GM23338 (cell line): ENCODE measurements at regions not wholly inside any gene's neighbourhood (a gene's known extent, or its start where the extent isn't known, plus 50 kb on each side); places are given as distances from the start of the nearest gene placed in this dataset.

Source experiments
- ATAC-seq: fragments of 200-7000 bp; cut with Tn5 transposase; 3 replicates; pipeline ENCODE4 v1.9.1; 2020
- DNase-seq: peaks from one replicate; pipeline ENCODE4 v3.0.0-alpha.2; 2015; ENCODE audit warnings: low spot score
- H2AFZ ChIP-seq: fragments of 200-600 bp; sonication (generic); 2 replicates; pipeline ENCODE4 v1.8.0; 2016; ENCODE audit warnings: antibody characterized with exemption, mild to moderate bottlenecking, moderate library complexity
- H3F3A ChIP-seq: fragments of 200-600 bp; sonication (generic); replicated peaks from 2 replicates; pipeline ENCODE4 v1.8.0; 2017; ENCODE audit warnings: antibody characterized with exemption, mixed run types, low read depth
- H3K27ac ChIP-seq: fragments of 200-600 bp; sonication (generic); 2 replicates; pipeline ENCODE4 v1.6.1; 2016; ENCODE audit warnings: low read depth
- H3K27me3 ChIP-seq: fragments of 200-600 bp; sonication (generic); 2 replicates; pipeline ENCODE4 v1.8.0; 2016; ENCODE audit warnings: mild to moderate bottlenecking, mixed run types, moderate library complexity; ENCODE audit not compliant: insufficient read depth
- H3K36me3 ChIP-seq: fragments of 200-600 bp; sonication (generic); 2 replicates; pipeline ENCODE4 v1.8.0; 2016; ENCODE audit warnings: mild to moderate bottlenecking; ENCODE audit not compliant: insufficient read depth
- H3K4me1 ChIP-seq: fragments of 200-600 bp; sonication (generic); 2 replicates; pipeline ENCODE4 v1.8.0; 2016; ENCODE audit warnings: mild to moderate bottlenecking, moderate library complexity; ENCODE audit not compliant: insufficient read depth
- H3K4me2 ChIP-seq: fragments of 200-600 bp; sonication (generic); 2 replicates; pipeline ENCODE4 v1.7.1; 2017; ENCODE audit warnings: mixed run types
- H3K4me3 ChIP-seq: fragments of 200-600 bp; sonication (generic); 2 replicates; pipeline ENCODE4 v1.6.1; 2016; ENCODE audit warnings: mixed run types
- H3K79me2 ChIP-seq: fragments of 200-600 bp; sonication (generic); replicated peaks from 2 replicates; pipeline ENCODE4 v1.8.0; 2017; ENCODE audit warnings: mild to moderate bottlenecking; ENCODE audit not compliant: insufficient read depth
- H3K9me2 ChIP-seq: fragments of 200-600 bp; sonication (generic); 2 replicates; pipeline ENCODE4 v1.8.0; 2017; ENCODE audit not compliant: insufficient read depth
- H4K20me1 ChIP-seq: fragments of 200-600 bp; sonication (generic); replicated peaks from 2 replicates; pipeline ENCODE4 v1.8.0; 2017; ENCODE audit warnings: mild to moderate bottlenecking; ENCODE audit not compliant: insufficient read depth
- H3K27ac Mint-ChIP-seq: 2 replicates; pipeline ENCODE4 v1.8.0; 2020; ENCODE audit warnings: inconsistent platforms, mild to moderate bottlenecking, moderate library complexity, mixed read lengths
- H3K27me3 Mint-ChIP-seq: 3 replicates; pipeline ENCODE4 v1.8.0; 2022; ENCODE audit warnings: low read depth, mild to moderate bottlenecking, moderate library complexity, mixed read lengths, inconsistent platforms; ENCODE audit not compliant: insufficient read depth, poor library complexity
- H3K36me3 Mint-ChIP-seq: 3 replicates; pipeline ENCODE4 v1.8.0; 2021; ENCODE audit warnings: low read depth, mild to moderate bottlenecking, inconsistent platforms, moderate library complexity, mixed read lengths
- H3K4me1 Mint-ChIP-seq: 3 replicates; pipeline ENCODE4 v1.8.0; 2020; ENCODE audit warnings: mild to moderate bottlenecking, inconsistent platforms, mixed read lengths
- H3K4me3 Mint-ChIP-seq: 3 replicates; pipeline ENCODE4 v1.8.0; 2021; ENCODE audit warnings: moderate library complexity, mild to moderate bottlenecking, inconsistent platforms, mixed read lengths
- H3K9me3 Mint-ChIP-seq: 3 replicates; pipeline ENCODE4 v1.8.0; 2020; ENCODE audit warnings: moderate library complexity, mild to moderate bottlenecking, inconsistent platforms, mixed read lengths
- CREB1 ChIP-seq: fragments of 250-450 bp; sonication (Bioruptor Pico); IDR thresholded peaks from 2 replicates; pipeline ENCODE4 v1.5.0; 2020; ENCODE audit warnings: low read depth, mild to moderate bottlenecking, moderate library complexity
- EZH2phosphoT487 ChIP-seq: fragments of 200-600 bp; sonication (generic); IDR thresholded peaks from one replicate; pipeline ENCODE4 v1.8.1; 2018; ENCODE audit warnings: antibody characterized with exemption; ENCODE audit not compliant: unreplicated experiment
- JUNB ChIP-seq: IDR thresholded peaks from one replicate; pipeline ENCODE4 v1.6.1; 2016; ENCODE audit warnings: antibody characterized with exemption; ENCODE audit not compliant: unreplicated experiment
- NANOG ChIP-seq: IDR thresholded peaks from 2 replicates; pipeline ENCODE4 v1.6.1; 2016; ENCODE audit warnings: antibody characterized with exemption, borderline replicate concordance
- POLR2AphosphoS5 ChIP-seq: IDR thresholded peaks from 2 replicates; pipeline ENCODE4 v1.6.1; 2016; ENCODE audit warnings: antibody characterized with exemption, low read depth
- TF ChIP-seq, protein P1 (sequence below): fragments of 250-450 bp; sonication (Bioruptor Pico); IDR thresholded peaks from 2 replicates; pipeline ENCODE4 v1.5.0; 2020; ENCODE audit warnings: mild to moderate bottlenecking, moderate library complexity
- TF ChIP-seq, protein P2 (sequence below), 2 experiments: fragments of 200-600 bp in 1 of 2; sonication (generic) in 1 of 2; conservative IDR thresholded peaks; 2 replicates each; pipeline versions ENCODE4 v1.5.1 to v1.6.1; 2016 to 2017; ENCODE audit warnings: antibody characterized with exemption in 2 of 2, low read depth in 2 of 2, mild to moderate bottlenecking in 2 of 2, moderate library complexity in 1 of 2

DNA sequence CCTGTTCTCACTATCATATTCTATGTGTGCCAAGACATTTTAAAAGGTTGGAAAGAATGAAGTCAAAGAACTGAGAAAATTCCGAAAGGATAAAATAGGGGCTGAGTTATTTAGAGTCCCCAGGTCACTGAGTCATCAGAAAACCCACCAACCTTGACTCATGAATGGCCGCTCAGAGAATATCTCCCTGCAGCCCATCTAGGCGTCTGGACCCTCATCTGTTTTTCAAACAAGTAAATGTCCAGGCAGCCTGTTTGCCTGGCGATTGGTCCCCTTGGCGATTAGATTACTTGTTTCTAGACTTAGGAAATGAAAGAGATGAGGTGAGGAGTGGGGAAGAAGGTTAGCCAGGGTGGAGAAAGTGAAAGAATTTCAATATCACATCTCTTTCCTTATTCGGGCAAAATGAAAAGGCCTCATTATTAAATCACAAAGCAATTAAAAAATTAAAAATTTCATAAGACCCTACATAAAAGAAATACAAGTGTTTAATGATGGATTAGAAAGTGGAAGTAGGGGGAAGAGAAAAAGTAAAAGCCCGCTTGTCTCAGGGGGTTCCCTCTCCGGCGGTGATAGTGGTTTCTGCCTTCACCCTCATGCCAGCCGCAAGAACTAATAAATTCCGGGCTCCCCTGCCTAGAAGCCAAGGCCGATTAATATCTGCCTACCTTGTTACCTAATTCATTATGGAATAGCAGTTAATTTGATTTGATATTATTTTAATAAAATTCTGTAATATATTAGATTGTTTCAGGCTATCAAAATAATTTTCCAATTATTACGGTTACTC is 415.9 kb downstream of the BCL11B start:
- Histone ChIP-seq H3K4me3 (no peak overlapping the region), H3K27me3 (no peaks in the 10 kb centered on the region), H3K4me2 (no peak overlapping the region), H4K20me1 (no peaks in the 10 kb centered on the region), H3K79me2 (no peaks in the 10 kb centered on the region), H3K9me2 (0 out of 2 replicates have a peak, but pooled peaks cover 3% of the 10 kb centered on the region), H2AFZ (no peak overlapping the region), H3K4me1 (no peaks in the 10 kb centered on the region), H3K27ac (no peak overlapping the region), H3F3A (no peaks in the 10 kb centered on the region), H3K36me3 (no peaks in the 10 kb centered on the region; the same call in 1 of the 2 replicates)
- DNase-seq = no peak
- Mint-ChIP-seq H3K27ac (no peak overlapping the region), H3K4me1 (peaks cover 10% of the 10 kb centered on the region), H3K4me3 (no peak overlapping the region), H3K9me3 (0 out of 3 replicates have a peak, but pooled peaks cover 3% of the 10 kb centered on the region), H3K36me3 (no peaks in the 10 kb centered on the region; the same call in 2 of the 3 replicates), H3K27me3 (peaks cover 6% of the 10 kb centered on the region)
- TF ChIP-seq JUNB = no peak
- TF ChIP-seq, protein P1, sequence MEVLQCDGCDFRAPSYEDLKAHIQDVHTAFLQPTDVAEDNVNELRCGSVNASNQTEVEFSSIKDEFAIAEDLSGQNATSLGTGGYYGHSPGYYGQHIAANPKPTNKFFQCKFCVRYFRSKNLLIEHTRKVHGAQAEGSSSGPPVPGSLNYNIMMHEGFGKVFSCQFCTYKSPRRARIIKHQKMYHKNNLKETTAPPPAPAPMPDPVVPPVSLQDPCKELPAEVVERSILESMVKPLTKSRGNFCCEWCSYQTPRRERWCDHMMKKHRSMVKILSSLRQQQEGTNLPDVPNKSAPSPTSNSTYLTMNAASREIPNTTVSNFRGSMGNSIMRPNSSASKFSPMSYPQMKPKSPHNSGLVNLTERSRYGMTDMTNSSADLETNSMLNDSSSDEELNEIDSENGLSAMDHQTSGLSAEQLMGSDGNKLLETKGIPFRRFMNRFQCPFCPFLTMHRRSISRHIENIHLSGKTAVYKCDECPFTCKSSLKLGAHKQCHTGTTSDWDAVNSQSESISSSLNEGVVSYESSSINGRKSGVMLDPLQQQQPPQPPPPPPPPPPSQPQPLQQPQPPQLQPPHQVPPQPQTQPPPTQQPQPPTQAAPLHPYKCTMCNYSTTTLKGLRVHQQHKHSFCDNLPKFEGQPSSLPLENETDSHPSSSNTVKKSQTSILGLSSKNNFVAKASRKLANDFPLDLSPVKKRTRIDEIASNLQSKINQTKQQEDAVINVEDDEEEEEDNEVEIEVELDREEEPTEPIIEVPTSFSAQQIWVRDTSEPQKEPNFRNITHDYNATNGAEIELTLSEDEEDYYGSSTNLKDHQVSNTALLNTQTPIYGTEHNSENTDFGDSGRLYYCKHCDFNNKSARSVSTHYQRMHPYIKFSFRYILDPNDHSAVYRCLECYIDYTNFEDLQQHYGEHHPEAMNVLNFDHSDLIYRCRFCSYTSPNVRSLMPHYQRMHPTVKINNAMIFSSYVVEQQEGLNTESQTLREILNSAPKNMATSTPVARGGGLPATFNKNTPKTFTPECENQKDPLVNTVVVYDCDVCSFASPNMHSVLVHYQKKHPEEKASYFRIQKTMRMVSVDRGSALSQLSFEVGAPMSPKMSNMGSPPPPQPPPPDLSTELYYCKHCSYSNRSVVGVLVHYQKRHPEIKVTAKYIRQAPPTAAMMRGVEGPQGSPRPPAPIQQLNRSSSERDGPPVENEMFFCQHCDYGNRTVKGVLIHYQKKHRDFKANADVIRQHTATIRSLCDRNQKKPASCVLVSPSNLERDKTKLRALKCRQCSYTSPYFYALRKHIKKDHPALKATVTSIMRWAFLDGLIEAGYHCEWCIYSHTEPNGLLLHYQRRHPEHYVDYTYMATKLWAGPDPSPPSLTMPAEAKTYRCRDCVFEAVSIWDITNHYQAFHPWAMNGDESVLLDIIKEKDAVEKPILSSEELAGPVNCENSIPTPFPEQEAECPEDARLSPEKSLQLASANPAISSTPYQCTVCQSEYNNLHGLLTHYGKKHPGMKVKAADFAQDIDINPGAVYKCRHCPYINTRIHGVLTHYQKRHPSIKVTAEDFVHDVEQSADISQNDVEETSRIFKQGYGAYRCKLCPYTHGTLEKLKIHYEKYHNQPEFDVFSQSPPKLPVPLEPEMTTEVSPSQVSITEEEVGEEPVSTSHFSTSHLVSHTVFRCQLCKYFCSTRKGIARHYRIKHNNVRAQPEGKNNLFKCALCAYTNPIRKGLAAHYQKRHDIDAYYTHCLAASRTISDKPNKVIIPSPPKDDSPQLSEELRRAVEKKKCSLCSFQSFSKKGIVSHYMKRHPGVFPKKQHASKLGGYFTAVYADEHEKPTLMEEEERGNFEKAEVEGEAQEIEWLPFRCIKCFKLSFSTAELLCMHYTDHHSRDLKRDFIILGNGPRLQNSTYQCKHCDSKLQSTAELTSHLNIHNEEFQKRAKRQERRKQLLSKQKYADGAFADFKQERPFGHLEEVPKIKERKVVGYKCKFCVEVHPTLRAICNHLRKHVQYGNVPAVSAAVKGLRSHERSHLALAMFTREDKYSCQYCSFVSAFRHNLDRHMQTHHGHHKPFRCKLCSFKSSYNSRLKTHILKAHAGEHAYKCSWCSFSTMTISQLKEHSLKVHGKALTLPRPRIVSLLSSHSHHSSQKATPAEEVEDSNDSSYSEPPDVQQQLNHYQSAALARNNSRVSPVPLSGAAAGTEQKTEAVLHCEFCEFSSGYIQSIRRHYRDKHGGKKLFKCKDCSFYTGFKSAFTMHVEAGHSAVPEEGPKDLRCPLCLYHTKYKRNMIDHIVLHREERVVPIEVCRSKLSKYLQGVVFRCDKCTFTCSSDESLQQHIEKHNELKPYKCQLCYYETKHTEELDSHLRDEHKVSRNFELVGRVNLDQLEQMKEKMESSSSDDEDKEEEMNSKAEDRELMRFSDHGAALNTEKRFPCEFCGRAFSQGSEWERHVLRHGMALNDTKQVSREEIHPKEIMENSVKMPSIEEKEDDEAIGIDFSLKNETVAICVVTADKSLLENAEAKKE (CRISPR knock-in tag) = no peak
- no peak for TF ChIP-seq NANOG
- no peak for ATAC-seq

DNA sequence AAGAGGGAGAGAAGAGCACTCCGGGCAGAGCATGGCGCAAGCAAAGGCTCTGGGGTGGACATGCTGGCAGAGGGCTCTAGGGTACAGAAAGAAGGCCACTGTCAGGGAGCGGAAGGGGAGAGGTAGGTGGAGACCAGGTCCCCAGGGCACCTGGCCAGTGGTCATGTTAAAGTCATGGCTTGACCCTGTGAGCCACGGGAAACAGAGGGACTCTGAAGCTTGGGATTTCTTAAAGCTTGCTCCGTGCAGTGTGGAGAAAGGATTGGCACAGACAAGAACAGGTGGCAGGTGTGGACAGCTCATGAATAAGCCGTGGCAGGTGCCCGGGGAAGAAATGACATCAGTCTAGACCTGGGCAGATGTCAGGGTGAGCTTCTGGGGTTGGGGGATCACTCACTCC is 413.8 kb downstream of the BCL11B start:
- H3K4me1 ChIP-seq = no peaks in the 10 kb centered on the region
- no peak overlapping the region for H3K4me3 ChIP-seq
- H3K36me3 ChIP-seq = no peaks in the 10 kb centered on the region; the same call in 1 of the 2 replicates
- no peak for DNase-seq
- H3K4me2 ChIP-seq = no peak overlapping the region
- Mint-ChIP-seq H3K27me3 (peaks cover 6% of the 10 kb centered on the region), H3K36me3 (no peaks in the 10 kb centered on the region; the same call in 2 of the 3 replicates), H3K4me1 (peaks cover 7% of the 10 kb centered on the region), H3K4me3 (no peak overlapping the region), H3K27ac (no peak overlapping the region), H3K9me3 (0 out of 3 replicates have a peak, but pooled peaks cover 3% of the 10 kb centered on the region)
- H3K27me3 ChIP-seq = no peaks in the 10 kb centered on the region
- no peaks in the 10 kb centered on the region for H4K20me1 ChIP-seq
- no peak overlapping the region for H2AFZ ChIP-seq
- peaks cover 10% of the 10 kb centered on the region; the same call in 1 of the 2 replicates for H3K9me2 ChIP-seq
- no peaks in the 10 kb centered on the region for H3F3A ChIP-seq
- H3K27ac ChIP-seq = no peak overlapping the region
- no peak for ATAC-seq
- H3K79me2 ChIP-seq = no peaks in the 10 kb centered on the region
- TF ChIP-seq JUNB (no peak), EZH2phosphoT487 (no peak), NANOG (no peak), POLR2AphosphoS5 (no peak), CREB1 (no peak)
- TF ChIP-seq, protein P2, sequence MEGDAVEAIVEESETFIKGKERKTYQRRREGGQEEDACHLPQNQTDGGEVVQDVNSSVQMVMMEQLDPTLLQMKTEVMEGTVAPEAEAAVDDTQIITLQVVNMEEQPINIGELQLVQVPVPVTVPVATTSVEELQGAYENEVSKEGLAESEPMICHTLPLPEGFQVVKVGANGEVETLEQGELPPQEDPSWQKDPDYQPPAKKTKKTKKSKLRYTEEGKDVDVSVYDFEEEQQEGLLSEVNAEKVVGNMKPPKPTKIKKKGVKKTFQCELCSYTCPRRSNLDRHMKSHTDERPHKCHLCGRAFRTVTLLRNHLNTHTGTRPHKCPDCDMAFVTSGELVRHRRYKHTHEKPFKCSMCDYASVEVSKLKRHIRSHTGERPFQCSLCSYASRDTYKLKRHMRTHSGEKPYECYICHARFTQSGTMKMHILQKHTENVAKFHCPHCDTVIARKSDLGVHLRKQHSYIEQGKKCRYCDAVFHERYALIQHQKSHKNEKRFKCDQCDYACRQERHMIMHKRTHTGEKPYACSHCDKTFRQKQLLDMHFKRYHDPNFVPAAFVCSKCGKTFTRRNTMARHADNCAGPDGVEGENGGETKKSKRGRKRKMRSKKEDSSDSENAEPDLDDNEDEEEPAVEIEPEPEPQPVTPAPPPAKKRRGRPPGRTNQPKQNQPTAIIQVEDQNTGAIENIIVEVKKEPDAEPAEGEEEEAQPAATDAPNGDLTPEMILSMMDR (conservative IDR thresholded peaks at IDR 0.05; ENCODE audit: low read depth in 2 of 2) = no peak
